ENCODE measurements at regions not wholly inside any gene's neighbourhood (a gene's known extent, or its start where the extent isn't known, plus 50 kb on each side); places are given as distances from the start of the nearest gene placed in this dataset.
A peak's percentile ranks its signal among the peaks of the same experiment; 100 is the strongest.

- no peak for DNase-seq
Measured at GRCh38 chr21:41048623-41049022, 119.3 kb upstream of the BACE2 start.

GRCh38 chr21:41052820-41053555 lies 115.0 kb upstream of the BACE2 start:
- no peak for DNase-seq

- no peak for DNase-seq
Measured at GRCh38 chr21:41054018-41054578, 113.9 kb upstream of the BACE2 start.

- DNase-seq: no peak
Measured at GRCh38 chr21:41055266-41055665, 112.7 kb upstream of the BACE2 start.

- no peak for DNase-seq
Measured at GRCh38 chr21:41059871-41060270, 108.1 kb upstream of the BACE2 start.

GRCh38 chr21:41061701-41062100 lies 106.3 kb upstream of the BACE2 start:
- DNase-seq: no peak

GRCh38 chr21:41064334-41064791 lies 103.6 kb upstream of the BACE2 start:
- no peak for DNase-seq

GRCh38 chr21:41064951-41065350 lies 103.0 kb upstream of the BACE2 start:
- DNase-seq: no peak

- no peak for DNase-seq
Measured at GRCh38 chr21:41065539-41065938, 102.4 kb upstream of the BACE2 start.

GRCh38 chr21:41066086-41066938 lies 101.6 kb upstream of the BACE2 start:
- no peak for DNase-seq

GRCh38 chr21:41067709-41068108 lies 100.3 kb upstream of the BACE2 start:
- no peak for DNase-seq

- no peak for DNase-seq
Measured at GRCh38 chr21:41068496-41068895, 99.5 kb upstream of the BACE2 start.

GRCh38 chr21:41068967-41069642 lies 98.9 kb upstream of the BACE2 start:
- DNase-seq: peak; percentile 84

GRCh38 chr21:41070284-41070683 lies 97.7 kb upstream of the BACE2 start:
- DNase-seq: no peak

GRCh38 chr21:41071258-41072171 lies 96.4 kb upstream of the BACE2 start:
- DNase-seq: no peak

- no peak for DNase-seq
Measured at GRCh38 chr21:41073558-41073957, 94.4 kb upstream of the BACE2 start.

- no peak for DNase-seq
Measured at GRCh38 chr21:41074396-41075184, 93.4 kb upstream of the BACE2 start.

GRCh38 chr21:41075656-41076055 lies 92.3 kb upstream of the BACE2 start:
- no peak for DNase-seq

GRCh38 chr21:41076064-41076463 lies 91.9 kb upstream of the BACE2 start:
- no peak for DNase-seq

- DNase-seq: no peak
Measured at GRCh38 chr21:41079159-41079558, 88.8 kb upstream of the BACE2 start.

- DNase-seq: no peak
Measured at GRCh38 chr21:41080485-41081121, 87.4 kb upstream of the BACE2 start.
